ENCODE measurements at regions not wholly inside any gene's neighbourhood (a gene's known extent, or its start where the extent isn't known, plus 50 kb on each side); places are given as distances from the start of the nearest gene placed in this dataset.

DNA sequence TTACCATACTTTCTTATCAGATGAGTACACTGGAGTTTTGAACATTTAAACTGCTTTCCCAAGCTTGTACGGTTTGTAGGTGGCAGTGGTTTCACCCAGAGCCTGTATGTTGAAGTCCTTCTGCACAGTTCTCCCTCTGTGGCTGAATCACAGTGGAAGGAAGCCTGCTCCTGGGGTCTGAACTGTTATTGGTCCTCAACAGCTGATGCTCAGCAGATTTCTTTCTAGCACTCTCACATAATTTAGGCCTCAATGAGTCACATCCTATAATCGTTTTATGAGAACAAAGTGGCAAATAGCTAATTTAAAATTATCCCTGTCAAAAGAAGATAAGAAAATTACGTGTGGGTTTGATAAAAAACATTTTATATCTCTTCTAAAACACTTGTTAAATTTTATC is 229.7 kb downstream of the TLE4 start:
- TF ChIP-seq POLR2A (IDR thresholded peaks at IDR 0.05) (no peak), CTCF (IDR thresholded peaks at IDR 0.05 in 4 of 5, conservative IDR thresholded peaks at IDR 0.05 in 1 of 5) (no peak)
